IMR-90 (cell line): ENCODE measurements at regions not wholly inside any gene's neighbourhood (a gene's known extent, or its start where the extent isn't known, plus 50 kb on each side); places are given as distances from the start of the nearest gene placed in this dataset.

Experiments
- ATAC-seq: fragments of 200-7000 bp; cut with Tn5 transposase; 2 replicates; pipeline ENCODE4 v1.9.1; 2020; ENCODE audit warnings: low read depth, mild to moderate bottlenecking, moderate library complexity
- BruUV-seq: library from RNA; stranded (reverse); fragments of 400-500 nt; replicated peaks from 2 replicates; lab custom pipeline; 2021; lab: Mats Ljungman, UMichigan
- CTCF ChIA-PET: fragments of 300-600 bp; formaldehyde crosslinking; extraction: SDS; loops from one replicate; lab custom pipeline; 2021; ENCODE audit warnings: antibody characterized with exemption; lab: Yijun Ruan, JAX
- POLR2A ChIA-PET: fragments of 300-600 bp; sonication (Branson Sonifier 250); formaldehyde crosslinking; loops from one replicate; lab custom pipeline; 2022; ENCODE audit warnings: antibody characterized with exemption; ENCODE audit not compliant: unreplicated experiment; lab: Charles Lee
- DNase-seq: peaks from one replicate; pipeline ENCODE4 v3.0.0; 2013
- H2AFZ ChIP-seq: replicated peaks from 2 replicates; pipeline ENCODE3; 2013; ENCODE audit warnings: low read length, mild to moderate bottlenecking; ENCODE audit not compliant: poor library complexity
- H2AK5ac ChIP-seq: 2 replicates; pipeline ENCODE4 v1.6.1; 2013; ENCODE audit warnings: low read depth, low read length, inconsistent platforms
- H2AK9ac ChIP-seq: replicated peaks from 2 replicates; pipeline ENCODE3; 2013; ENCODE audit warnings: mild to moderate bottlenecking, low read depth, low read length, moderate library complexity; ENCODE audit not compliant: poor library complexity
- H2BK120ac ChIP-seq: 2 replicates; pipeline ENCODE4 v1.6.1; 2013; ENCODE audit warnings: low read depth, low read length, inconsistent platforms
- H2BK15ac ChIP-seq: 3 replicates; pipeline ENCODE4 v1.6.1; 2013; ENCODE audit warnings: low read depth, low read length, inconsistent platforms
- H2BK20ac ChIP-seq: 2 replicates; pipeline ENCODE4 v1.6.1; 2013; ENCODE audit warnings: low read depth, mild to moderate bottlenecking, inconsistent platforms, low read length, moderate library complexity
- H2BK5ac ChIP-seq: 2 replicates; pipeline ENCODE4 v1.6.1; 2013; ENCODE audit warnings: mild to moderate bottlenecking, low read depth, low read length, inconsistent platforms; ENCODE audit not compliant: poor library complexity, severe bottlenecking
- H3K14ac ChIP-seq: replicated peaks from 2 replicates; pipeline ENCODE4 v1.6.1; 2013; ENCODE audit warnings: low read depth, low read length, inconsistent platforms
- H3K18ac ChIP-seq: 2 replicates; pipeline ENCODE4 v1.6.1; 2013; ENCODE audit warnings: low read depth, low read length, control low read depth
- H3K23ac ChIP-seq: 2 replicates; pipeline ENCODE4 v1.6.1; 2013; ENCODE audit warnings: low read depth, low read length, inconsistent platforms
- H3K27ac ChIP-seq: 2 replicates; pipeline ENCODE4 v1.5.1; 2013; ENCODE audit warnings: mild to moderate bottlenecking, control low read depth, low read length; ENCODE audit not compliant: insufficient read depth
- H3K27me3 ChIP-seq: 2 replicates; pipeline ENCODE4 v1.6.1; 2013; ENCODE audit warnings: low read length; ENCODE audit not compliant: control insufficient read depth, insufficient read depth
- H3K36me3 ChIP-seq: 2 replicates; pipeline ENCODE4 v1.6.1; 2013; ENCODE audit warnings: low read length, mixed read lengths; ENCODE audit not compliant: control insufficient read depth, insufficient read depth
- H3K4ac ChIP-seq: 2 replicates; pipeline ENCODE4 v1.6.1; 2013; ENCODE audit warnings: low read depth, low read length, inconsistent platforms
- H3K4me1 ChIP-seq: 2 replicates; pipeline ENCODE4 v1.6.1; 2013; ENCODE audit warnings: low read length, mixed read lengths; ENCODE audit not compliant: control insufficient read depth, insufficient read depth
- H3K4me2 ChIP-seq: 2 replicates; pipeline ENCODE4 v1.6.1; 2013; ENCODE audit warnings: low read depth, mild to moderate bottlenecking, control low read depth, low read length, moderate library complexity
- H3K4me3 ChIP-seq: 2 replicates; pipeline ENCODE4 v1.5.1; 2013; ENCODE audit warnings: low read depth, mild to moderate bottlenecking, control low read depth, low read length, moderate library complexity; ENCODE audit not compliant: insufficient read depth
- H3K56ac ChIP-seq: 2 replicates; pipeline ENCODE4 v1.6.1; 2013; ENCODE audit warnings: low read length, inconsistent platforms; ENCODE audit not compliant: insufficient read depth; ENCODE audit errors: extremely low read depth
- H3K79me1 ChIP-seq, 2 experiments: 2 replicates each; pipeline ENCODE4 v1.6.1; 2013; ENCODE audit warnings: low read length in 2 of 2, inconsistent platforms in 1 of 2, low read depth in 1 of 2
- H3K9ac ChIP-seq: 2 replicates; pipeline ENCODE4 v1.6.1; 2013; ENCODE audit warnings: low read depth, low read length, control low read depth
- H3K9me1 ChIP-seq: 2 replicates; pipeline ENCODE4 v1.6.1; 2013; ENCODE audit warnings: low read length, inconsistent platforms; ENCODE audit not compliant: insufficient read depth
- H3K9me3 ChIP-seq: 2 replicates; pipeline ENCODE4 v1.6.1; 2013; ENCODE audit warnings: low read length; ENCODE audit not compliant: control insufficient read depth, insufficient read depth
- H4K20me1 ChIP-seq: 2 replicates; pipeline ENCODE4 v1.6.1; 2013; ENCODE audit warnings: low read length, inconsistent platforms; ENCODE audit not compliant: insufficient read depth
- H4K5ac ChIP-seq: 2 replicates; pipeline ENCODE4 v1.6.1; 2013; ENCODE audit warnings: mild to moderate bottlenecking, low read depth, low read length, control low read depth
- H4K8ac ChIP-seq, 2 experiments: 2 replicates each; pipeline ENCODE4 v1.6.1; 2013; ENCODE audit warnings: low read depth in 2 of 2, low read length in 2 of 2, control low read depth in 1 of 2, inconsistent platforms in 1 of 2
- H4K91ac ChIP-seq: 2 replicates; pipeline ENCODE4 v1.6.1; 2013; ENCODE audit warnings: low read depth, low read length, inconsistent platforms; ENCODE audit not compliant: insufficient read depth
- BHLHE40 ChIP-seq: fragments of 150-350 bp; IDR thresholded peaks from 2 replicates; pipeline ENCODE4 v1.6.1; 2016; ENCODE audit warnings: mild to moderate bottlenecking, low read depth, low read length
- CEBPB ChIP-seq: IDR thresholded peaks from 2 replicates; pipeline ENCODE4 v1.6.1; 2012; ENCODE audit warnings: low read depth, low read length, improper control_type of control experiment
- CHD1 ChIP-seq: IDR thresholded peaks from 2 replicates; pipeline ENCODE4 v1.6.1; 2012; ENCODE audit warnings: low read depth, low read length, improper control_type of control experiment
- CTCF ChIP-seq: conservative IDR thresholded peaks from 2 replicates; pipeline ENCODE4 v1.5.1; 2012; ENCODE audit warnings: mild to moderate bottlenecking, low read depth, low read length, improper control_type of control experiment
- FOS ChIP-seq: fragments of 150-350 bp; IDR thresholded peaks from 2 replicates; pipeline ENCODE4 v1.6.1; 2016; ENCODE audit warnings: low read depth, low read length
- MAFK ChIP-seq: IDR thresholded peaks from 2 replicates; pipeline ENCODE4 v1.6.1; 2012; ENCODE audit warnings: low read depth, low read length, improper control_type of control experiment
- MAZ ChIP-seq: IDR thresholded peaks from 2 replicates; pipeline ENCODE4 v1.6.1; 2012; ENCODE audit warnings: low read depth, mild to moderate bottlenecking, low read length, improper control_type of control experiment, moderate library complexity, borderline replicate concordance
- MXI1 ChIP-seq: IDR thresholded peaks from 2 replicates; pipeline ENCODE4 v1.6.1; 2012; ENCODE audit warnings: low read depth, mild to moderate bottlenecking, low read length, moderate library complexity, borderline replicate concordance
- NFE2L2 ChIP-seq: fragments of 150-350 bp; IDR thresholded peaks from 2 replicates; pipeline ENCODE4 v1.6.1; 2016; ENCODE audit warnings: low read depth, mild to moderate bottlenecking, low read length
- POLR2A ChIP-seq: IDR thresholded peaks from 2 replicates; pipeline ENCODE4 v1.6.1; 2012; ENCODE audit warnings: mild to moderate bottlenecking, low read depth, low read length
- RAD21 ChIP-seq: IDR thresholded peaks from 2 replicates; pipeline ENCODE4 v1.6.1; 2012; ENCODE audit warnings: low read length, improper control_type of control experiment
- RFX5 ChIP-seq: IDR thresholded peaks from 2 replicates; pipeline ENCODE4 v1.8.0; 2012; ENCODE audit warnings: low read depth, mild to moderate bottlenecking, low read length, moderate library complexity
- SMC3 ChIP-seq: fragments of 150-350 bp; IDR thresholded peaks from 2 replicates; pipeline ENCODE4 v1.6.1; 2016; ENCODE audit warnings: low read depth, mild to moderate bottlenecking, antibody characterized with exemption, low read length, moderate library complexity
- WGBS, 2 experiments: methylation state at CpG; one replicate each; pipeline versions ENCODE4 v1.1.5 to v1.1.7; 2013; ENCODE audit warnings: missing lambda C conversion rate in 2 of 2; ENCODE audit not compliant: insufficient read length in 1 of 2; ENCODE audit errors: extremely low coverage in 2 of 2; 5-methylcytosine and 5-hydroxymethylcytosine counted together
- dilution Hi-C: fragments of 300-500 bp; cut with HindIII; formaldehyde crosslinking; loops from one replicate; pipeline ENCODE4 v1.14.3; 2018; ENCODE audit warnings: low sequenced_read_pairs; ENCODE audit not compliant: unreplicated experiment
- in situ Hi-C: fragments of 300-500 bp; cut with MboI; formaldehyde crosslinking; loops from 3 replicates; pipeline ENCODE4 v1.14.3; 2019; ENCODE audit warnings: low sequenced_read_pairs, inconsistent platforms, mixed read lengths
- intact Hi-C: fragments of 100-400 bp; cut with micrococcal nuclease; formaldehyde crosslinking; loops from 2 replicates; pipeline ENCODE4 v1.10.0; 2022
- TF ChIP-seq, protein P1 (sequence below): fragments of 150-350 bp; IDR thresholded peaks from 2 replicates; pipeline ENCODE4 v1.6.1; 2016; ENCODE audit warnings: low read depth, mild to moderate bottlenecking, low read length, moderate library complexity, borderline replicate concordance
- TF ChIP-seq, protein P2 (sequence below): fragments of 150-350 bp; IDR thresholded peaks from 2 replicates; pipeline ENCODE4 v1.6.1; 2017; ENCODE audit warnings: mild to moderate bottlenecking, antibody characterized with exemption, low read length, low read depth

- H2AK5ac ChIP-seq: no peak overlapping the region
- no peak overlapping the region for H3K9ac ChIP-seq
- no peak overlapping the region for H3K4me3 ChIP-seq
- no peak overlapping the region for H3K27ac ChIP-seq
- no peak overlapping the region for H2AK9ac ChIP-seq
- DNase-seq (no peak), ATAC-seq (no peak)
- H3K14ac ChIP-seq: no peak overlapping the region
- H3K4ac ChIP-seq: no peak overlapping the region
- no peak overlapping the region for H2BK15ac ChIP-seq
- no peaks in the 10 kb centered on the region for H3K9me3 ChIP-seq
- no CpG with 5 or more reads among the region's 1 CpG for WGBS, 2 experiments
- no peak overlapping the region for H3K23ac ChIP-seq
- 0 out of 2 replicates have a peak, but pooled peaks cover 2% of the 10 kb centered on the region for H3K9me1 ChIP-seq
- BruUV-seq: no TSS peak
- TF ChIP-seq MAZ (no peak), BHLHE40 (no peak), NFE2L2 (no peak), CEBPB (no peak), CHD1 (no peak), CTCF (no peak), MAFK (no peak), FOS (no peak), RFX5 (no peak), SMC3 (no peak), RAD21 (no peak), MXI1 (no peak), POLR2A (no peak)
- TF ChIP-seq, protein P1, sequence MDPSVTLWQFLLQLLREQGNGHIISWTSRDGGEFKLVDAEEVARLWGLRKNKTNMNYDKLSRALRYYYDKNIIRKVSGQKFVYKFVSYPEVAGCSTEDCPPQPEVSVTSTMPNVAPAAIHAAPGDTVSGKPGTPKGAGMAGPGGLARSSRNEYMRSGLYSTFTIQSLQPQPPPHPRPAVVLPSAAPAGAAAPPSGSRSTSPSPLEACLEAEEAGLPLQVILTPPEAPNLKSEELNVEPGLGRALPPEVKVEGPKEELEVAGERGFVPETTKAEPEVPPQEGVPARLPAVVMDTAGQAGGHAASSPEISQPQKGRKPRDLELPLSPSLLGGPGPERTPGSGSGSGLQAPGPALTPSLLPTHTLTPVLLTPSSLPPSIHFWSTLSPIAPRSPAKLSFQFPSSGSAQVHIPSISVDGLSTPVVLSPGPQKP: no peak
- TF ChIP-seq, protein P2, sequence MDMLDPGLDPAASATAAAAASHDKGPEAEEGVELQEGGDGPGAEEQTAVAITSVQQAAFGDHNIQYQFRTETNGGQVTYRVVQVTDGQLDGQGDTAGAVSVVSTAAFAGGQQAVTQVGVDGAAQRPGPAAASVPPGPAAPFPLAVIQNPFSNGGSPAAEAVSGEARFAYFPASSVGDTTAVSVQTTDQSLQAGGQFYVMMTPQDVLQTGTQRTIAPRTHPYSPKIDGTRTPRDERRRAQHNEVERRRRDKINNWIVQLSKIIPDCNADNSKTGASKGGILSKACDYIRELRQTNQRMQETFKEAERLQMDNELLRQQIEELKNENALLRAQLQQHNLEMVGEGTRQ: no peak
- no peak overlapping the region for H4K8ac ChIP-seq
- POLR2A ChIA-PET: no interaction called here
- in situ Hi-C loops (no loop called here), intact Hi-C loops (no loop called here), dilution Hi-C loops (no loop called here)
- H2BK5ac ChIP-seq: no peak overlapping the region
- H3K27me3 ChIP-seq: 0 out of 2 replicates have a peak, but pooled peaks cover 2% of the 10 kb centered on the region
- no peak overlapping the region for H4K91ac ChIP-seq
- no peak overlapping the region for H2AFZ ChIP-seq
- no peaks in the 10 kb centered on the region for H3K36me3 ChIP-seq
- CTCF ChIA-PET: no interaction called here
- H4K20me1 ChIP-seq: no peaks in the 10 kb centered on the region
- H2BK120ac ChIP-seq: no peak overlapping the region
- H3K56ac ChIP-seq: no peak overlapping the region
- no peaks in the 10 kb centered on the region for H3K4me1 ChIP-seq
- H4K5ac ChIP-seq: no peak overlapping the region
- no peak overlapping the region for H3K18ac ChIP-seq
- no peak overlapping the region for H3K4me2 ChIP-seq
- H3K79me1 ChIP-seq: no peaks in the 10 kb centered on the region
- no peak overlapping the region for H2BK20ac ChIP-seq
Measured at GRCh38 chr2:75342504-75343175, 143.3 kb upstream of the TACR1 start.
